ENCODE measurements at regions not wholly inside any gene's neighbourhood (a gene's known extent, or its start where the extent isn't known, plus 50 kb on each side); places are given as distances from the start of the nearest gene placed in this dataset.

DNA sequence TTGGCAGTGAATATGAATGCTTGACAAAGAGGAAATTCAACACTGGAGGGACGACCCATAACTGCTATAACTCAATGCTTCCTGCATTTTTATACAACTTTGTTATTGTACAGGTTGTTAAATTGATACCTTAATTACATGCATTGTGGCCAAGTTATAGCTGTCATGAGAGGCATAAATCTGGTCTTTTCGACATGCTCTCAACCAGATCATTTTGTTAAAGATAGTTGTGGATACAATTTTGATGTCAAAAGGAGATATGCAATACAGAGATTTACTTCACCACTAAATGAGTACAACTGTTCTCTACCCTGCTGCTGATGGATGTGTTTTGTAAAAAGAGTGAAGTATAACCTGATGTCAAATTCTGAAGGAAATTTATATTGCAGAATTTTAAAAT, 946.0 kb downstream of the GALC start:
- Mint-ChIP-seq H3K4me1 (no peaks in the 10 kb centered on the region), H3K27ac (no peak overlapping the region), H3K9me3 (peaks cover 7% of the 10 kb centered on the region), H3K27me3 (no peaks in the 10 kb centered on the region), H3K36me3 (ENCODE audit: low read depth) (no peaks in the 10 kb centered on the region), H3K4me3 (no peak overlapping the region)
- ChIA-PET POLR2A (no interaction called here), CTCF (no interaction called here)
- TF ChIP-seq, protein P1, sequence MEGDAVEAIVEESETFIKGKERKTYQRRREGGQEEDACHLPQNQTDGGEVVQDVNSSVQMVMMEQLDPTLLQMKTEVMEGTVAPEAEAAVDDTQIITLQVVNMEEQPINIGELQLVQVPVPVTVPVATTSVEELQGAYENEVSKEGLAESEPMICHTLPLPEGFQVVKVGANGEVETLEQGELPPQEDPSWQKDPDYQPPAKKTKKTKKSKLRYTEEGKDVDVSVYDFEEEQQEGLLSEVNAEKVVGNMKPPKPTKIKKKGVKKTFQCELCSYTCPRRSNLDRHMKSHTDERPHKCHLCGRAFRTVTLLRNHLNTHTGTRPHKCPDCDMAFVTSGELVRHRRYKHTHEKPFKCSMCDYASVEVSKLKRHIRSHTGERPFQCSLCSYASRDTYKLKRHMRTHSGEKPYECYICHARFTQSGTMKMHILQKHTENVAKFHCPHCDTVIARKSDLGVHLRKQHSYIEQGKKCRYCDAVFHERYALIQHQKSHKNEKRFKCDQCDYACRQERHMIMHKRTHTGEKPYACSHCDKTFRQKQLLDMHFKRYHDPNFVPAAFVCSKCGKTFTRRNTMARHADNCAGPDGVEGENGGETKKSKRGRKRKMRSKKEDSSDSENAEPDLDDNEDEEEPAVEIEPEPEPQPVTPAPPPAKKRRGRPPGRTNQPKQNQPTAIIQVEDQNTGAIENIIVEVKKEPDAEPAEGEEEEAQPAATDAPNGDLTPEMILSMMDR (IDR thresholded peaks at IDR 0.05): no peak
- intact Hi-C loops (cut with micrococcal nuclease): no loop called here
- DNase-seq (no peak), ATAC-seq (ENCODE audit: low read depth) (no peak)

DNA sequence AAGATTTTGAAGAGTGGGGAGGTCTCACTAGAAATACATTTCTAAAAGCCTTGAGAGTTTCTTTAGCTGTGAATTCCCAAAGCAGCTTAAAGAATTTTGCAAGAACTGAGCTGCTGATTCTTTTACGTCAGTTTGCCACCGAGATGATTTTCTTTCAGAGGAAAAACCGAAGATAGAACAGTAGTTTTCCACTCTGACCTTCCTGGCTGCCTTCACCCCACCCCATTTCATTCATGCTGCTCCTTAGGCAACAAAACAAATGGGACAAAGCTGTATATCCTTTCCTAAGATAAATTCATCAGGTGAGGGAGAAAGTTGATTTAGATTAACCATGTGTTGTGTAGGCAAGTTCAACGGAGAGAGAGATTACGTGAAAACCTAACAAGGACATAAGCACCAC, 947.0 kb downstream of the GALC start:
- no peaks in the 10 kb centered on the region for H3K4me1 Mint-ChIP-seq
- ATAC-seq (ENCODE audit: low read depth) (no peak), DNase-seq (no peak)
- H3K4me3 Mint-ChIP-seq: no peak overlapping the region
- no peaks in the 10 kb centered on the region for H3K27me3 Mint-ChIP-seq
- H3K27ac Mint-ChIP-seq: no peak overlapping the region
- TF ChIP-seq, protein P1 (IDR thresholded peaks at IDR 0.05): no peak
- CTCF ChIA-PET: no interaction called here
- H3K36me3 Mint-ChIP-seq (ENCODE audit: low read depth): no peaks in the 10 kb centered on the region
- intact Hi-C loops (cut with micrococcal nuclease): no loop called here
- H3K9me3 Mint-ChIP-seq: peaks cover 7% of the 10 kb centered on the region
- POLR2A ChIA-PET: no interaction called here

DNA sequence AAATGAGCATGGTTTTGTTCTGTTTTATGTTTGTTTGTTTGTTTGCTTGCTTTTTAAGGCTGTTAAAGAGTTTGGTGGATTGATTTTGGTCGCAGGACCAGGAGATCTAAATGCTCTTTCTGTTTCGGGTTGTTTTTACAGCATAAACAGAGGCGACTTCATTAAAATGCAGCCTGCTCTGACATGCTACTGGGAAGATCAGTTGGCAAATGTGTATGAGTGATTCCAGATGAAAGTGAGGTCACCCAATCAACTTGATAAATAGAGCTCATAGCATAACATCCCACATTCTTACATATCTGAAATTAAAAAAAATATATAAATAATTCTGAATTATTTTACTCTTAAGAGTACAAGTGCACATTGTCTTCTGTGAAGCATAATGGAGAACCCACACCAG, 947.7 kb downstream of the GALC start:
- intact Hi-C loops (cut with micrococcal nuclease): no loop called here
- ATAC-seq (ENCODE audit: low read depth) (no peak), DNase-seq (no peak)
- ChIA-PET CTCF (no interaction called here), POLR2A (no interaction called here)
- Mint-ChIP-seq H3K4me3 (no peak overlapping the region), H3K36me3 (ENCODE audit: low read depth) (no peaks in the 10 kb centered on the region), H3K27me3 (no peaks in the 10 kb centered on the region), H3K27ac (no peak overlapping the region), H3K9me3 (peaks cover 10% of the 10 kb centered on the region), H3K4me1 (no peaks in the 10 kb centered on the region)
- TF ChIP-seq, protein P1 (IDR thresholded peaks at IDR 0.05): no peak

DNA sequence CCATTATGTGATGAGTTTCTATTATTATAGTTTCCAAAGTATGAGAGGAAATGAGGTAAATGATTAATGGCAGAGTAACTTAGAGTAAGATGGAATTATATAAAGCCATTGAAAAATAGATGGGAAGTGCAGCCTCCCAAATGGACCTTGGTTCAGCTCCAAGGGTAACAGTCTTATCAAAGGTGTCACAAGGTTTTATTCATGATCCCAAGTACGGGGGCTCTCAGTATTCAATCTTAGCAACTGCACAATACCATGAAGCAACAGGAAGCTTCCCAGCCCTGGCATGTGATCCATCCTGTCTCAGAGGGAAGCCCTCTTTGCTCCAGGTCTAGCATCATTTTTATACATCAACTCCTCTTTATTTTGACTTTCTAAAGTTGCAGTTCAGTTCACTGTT, 948.2 kb downstream of the GALC start:
- Mint-ChIP-seq H3K4me3 (no peak overlapping the region), H3K27ac (no peak overlapping the region), H3K4me1 (no peaks in the 10 kb centered on the region), H3K9me3 (peaks cover 10% of the 10 kb centered on the region), H3K27me3 (no peaks in the 10 kb centered on the region), H3K36me3 (ENCODE audit: low read depth) (no peaks in the 10 kb centered on the region)
- intact Hi-C loops (cut with micrococcal nuclease): no loop called here
- POLR2A ChIA-PET: no interaction called here
- DNase-seq (no peak), ATAC-seq (ENCODE audit: low read depth) (no peak)
- TF ChIP-seq, protein P1 (IDR thresholded peaks at IDR 0.05): no peak
- CTCF ChIA-PET: no interaction called here

DNA sequence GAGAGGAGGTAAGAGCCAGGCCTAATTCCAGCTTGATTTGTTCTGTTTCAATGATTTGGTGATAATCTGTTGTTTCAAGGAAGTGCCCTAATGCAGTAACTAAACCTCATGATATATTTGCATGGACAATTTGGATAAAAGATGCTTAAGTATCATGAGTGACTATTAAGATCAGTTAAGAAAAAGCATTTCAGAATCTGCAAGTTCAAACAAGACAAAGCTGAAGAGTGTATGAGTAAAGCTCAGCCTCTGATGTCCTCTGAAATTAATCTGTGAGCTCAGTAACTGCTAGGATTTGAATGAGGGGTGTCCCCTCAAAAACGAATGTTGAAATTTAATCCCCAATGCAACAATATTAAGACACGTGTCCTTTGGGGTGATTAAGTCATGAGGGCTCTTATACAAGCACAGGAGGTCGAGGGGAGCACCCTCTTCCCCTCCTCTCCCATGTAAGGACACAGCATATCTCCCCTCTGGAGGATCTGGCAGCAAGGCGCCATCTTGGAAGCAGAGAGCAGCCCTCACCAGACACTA, 949.2 kb downstream of the GALC start:
- ATAC-seq (ENCODE audit: low read depth) (no peak), DNase-seq (no peak)
- TF ChIP-seq, protein P1 (IDR thresholded peaks at IDR 0.05): no peak
- ChIA-PET POLR2A (no interaction called here), CTCF (no interaction called here)
- no peaks in the 10 kb centered on the region for H3K27me3 Mint-ChIP-seq
- H3K9me3 Mint-ChIP-seq: peaks cover 10% of the 10 kb centered on the region
- no peaks in the 10 kb centered on the region for H3K4me1 Mint-ChIP-seq
- H3K27ac Mint-ChIP-seq: no peak overlapping the region
- no peaks in the 10 kb centered on the region for H3K36me3 Mint-ChIP-seq (ENCODE audit: low read depth)
- intact Hi-C loops (cut with micrococcal nuclease): no loop called here
- H3K4me3 Mint-ChIP-seq: no peak overlapping the region
